Stimulated activated naive B cell treated with anti-CD40 and anti-IgM and Interleukin-4, amounts not matched to agents 10 μg/mL and 1 μg/mL and 100 μg/mL, for 72 hours (primary cell): ENCODE measurements at regions not wholly inside any gene's neighbourhood (a gene's known extent, or its start where the extent isn't known, plus 50 kb on each side); places are given as distances from the start of the nearest gene placed in this dataset.
"Not testable (repeated sequence)": the region's sequence is repeated elsewhere in the genome, so short reads cannot be mapped to it uniquely, and the experiment has no call there.

Experiments used
- ATAC-seq, 2 donors: fragments of 150-1000 bp; cut with Tn5 transposase; replicated peaks; 2 replicates each; pipeline ENCODE4 v1.10.0; 2021; ENCODE audit warnings: moderate library complexity in 1 of 2
- DNase-seq: peaks from one replicate; pipeline ENCODE4 v3.0.0; 2021
- H3K27ac Mint-ChIP-seq: one replicate; pipeline ENCODE4 v1.8.0; 2022; ENCODE audit warnings: mild to moderate bottlenecking, mixed read lengths
- H3K27me3 Mint-ChIP-seq, 2 donors: one replicate each; pipeline ENCODE4 v1.8.0; 2022; ENCODE audit warnings: mixed read lengths in 2 of 2
- H3K36me3 Mint-ChIP-seq, 2 donors: one replicate each; pipeline ENCODE4 v1.8.0; 2022; ENCODE audit warnings: mixed read lengths in 2 of 2, mild to moderate bottlenecking in 1 of 2
- H3K4me1 Mint-ChIP-seq, 2 donors: one replicate each; pipeline ENCODE4 v1.8.0; 2022; ENCODE audit warnings: mixed read lengths in 2 of 2, mild to moderate bottlenecking in 1 of 2
- H3K4me3 Mint-ChIP-seq, 2 donors: one replicate each; pipeline ENCODE4 v1.8.0; 2022; ENCODE audit warnings: mild to moderate bottlenecking in 2 of 2, mixed read lengths in 2 of 2, moderate library complexity in 1 of 2
- H3K9me3 Mint-ChIP-seq, 2 donors: one replicate each; pipeline ENCODE4 v1.8.0; 2022; ENCODE audit warnings: mixed read lengths in 2 of 2, mild to moderate bottlenecking in 1 of 2

GRCh38 chr14:37785298-37785697, 189.9 kb downstream of the TTC6 start:
- not testable (repeated sequence) for DNase-seq, H3K9me3 Mint-ChIP-seq, H3K27ac Mint-ChIP-seq, ATAC-seq, H3K4me1 Mint-ChIP-seq, H3K4me3 Mint-ChIP-seq, H3K27me3 Mint-ChIP-seq, H3K36me3 Mint-ChIP-seq

GRCh38 chr14:37786114-37786625, 190.7 kb downstream of the TTC6 start:
- not testable (repeated sequence) for H3K27me3 Mint-ChIP-seq, DNase-seq, H3K27ac Mint-ChIP-seq, ATAC-seq, H3K4me1 Mint-ChIP-seq, H3K36me3 Mint-ChIP-seq, H3K9me3 Mint-ChIP-seq, H3K4me3 Mint-ChIP-seq

GRCh38 chr14:37787879-37788494, 192.6 kb downstream of the TTC6 start:
- Mint-ChIP-seq H3K27me3 (no peaks in the 10 kb centered on the region), H3K36me3 (no peaks in the 10 kb centered on the region), H3K9me3 (peaks cover 0 to 4% of the 10 kb centered on the region in 2 donors), H3K4me1 (no peaks in the 10 kb centered on the region), H3K27ac (no peak overlapping the region), H3K4me3 (no peak overlapping the region)
- DNase-seq, result no peak
- ATAC-seq, result no peak

- ATAC-seq (no peak), DNase-seq (no peak)
- Mint-ChIP-seq H3K27ac (no peak overlapping the region), H3K27me3 (no peaks in the 10 kb centered on the region), H3K36me3 (no peaks in the 10 kb centered on the region), H3K4me3 (no peak overlapping the region), H3K9me3 (no peaks in the 10 kb centered on the region), H3K4me1 (no peaks in the 10 kb centered on the region)
Measured at GRCh38 chr14:37791384-37792036, 196.1 kb downstream of the TTC6 start.

GRCh38 chr14:37792124-37792523, 196.7 kb downstream of the TTC6 start:
- Mint-ChIP-seq H3K27me3 (no peaks in the 10 kb centered on the region), H3K9me3 (no peaks in the 10 kb centered on the region), H3K4me3 (no peak overlapping the region), H3K4me1 (no peaks in the 10 kb centered on the region), H3K36me3 (no peaks in the 10 kb centered on the region), H3K27ac (no peak overlapping the region)
- no peak for DNase-seq
- no peak for ATAC-seq

- H3K36me3 Mint-ChIP-seq, result peaks cover 0 to 1% of the 10 kb centered on the region in 2 donors
- H3K27me3 Mint-ChIP-seq, result no peaks in the 10 kb centered on the region
- no peak for ATAC-seq
- H3K9me3 Mint-ChIP-seq, result no peaks in the 10 kb centered on the region
- no peak overlapping the region for H3K4me3 Mint-ChIP-seq
- H3K27ac Mint-ChIP-seq, result no peak overlapping the region
- no peaks in the 10 kb centered on the region for H3K4me1 Mint-ChIP-seq
- DNase-seq, result no peak
Measured at GRCh38 chr14:37796703-37797416, 201.4 kb downstream of the TTC6 start.

DNA sequence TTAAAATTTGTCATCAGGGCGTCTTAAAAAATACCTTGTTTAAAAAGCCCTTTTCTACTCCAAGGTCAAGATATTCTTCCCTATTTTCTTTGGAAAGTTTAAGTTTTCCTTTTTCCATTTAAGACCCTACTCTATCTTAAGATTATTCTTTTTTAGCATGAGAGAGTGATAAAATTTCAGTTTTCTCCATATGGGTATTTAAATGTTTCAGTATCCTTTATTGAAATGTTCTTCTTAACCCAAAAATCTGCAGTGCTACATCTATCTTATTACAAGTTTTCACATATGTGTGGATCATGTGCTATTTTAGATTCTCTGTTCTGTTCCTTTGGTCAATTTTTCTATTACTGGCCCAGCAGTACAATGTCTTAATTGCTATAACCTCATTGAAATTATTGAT, 202.2 kb downstream of the TTC6 start:
- no peak for DNase-seq
- Mint-ChIP-seq H3K4me3 (no peak overlapping the region), H3K36me3 (peaks cover 0 to 1% of the 10 kb centered on the region in 2 donors), H3K27me3 (no peaks in the 10 kb centered on the region), H3K9me3 (no peaks in the 10 kb centered on the region), H3K4me1 (no peaks in the 10 kb centered on the region), H3K27ac (no peak overlapping the region)
- ATAC-seq, result no peak

DNA sequence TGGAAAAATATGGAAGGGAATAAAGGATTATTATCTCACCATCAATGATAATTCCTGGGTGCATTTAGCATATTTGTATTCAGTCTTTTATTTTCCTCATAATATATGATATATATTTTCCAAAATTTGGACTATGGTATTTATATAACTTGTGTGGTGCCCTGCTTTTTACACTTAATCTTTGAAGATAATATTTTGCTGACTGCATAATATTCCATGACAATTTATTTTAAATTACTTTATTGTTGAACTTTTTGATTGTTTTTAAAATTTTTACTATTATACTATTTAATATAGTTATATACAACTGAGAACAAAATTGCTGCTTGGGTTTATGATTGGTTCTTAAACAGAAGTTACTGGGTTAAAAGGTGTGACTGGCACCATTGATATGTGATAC, 212.3 kb downstream of the TTC6 start:
- no peaks in the 10 kb centered on the region for H3K27me3 Mint-ChIP-seq
- no peaks in the 10 kb centered on the region for H3K4me1 Mint-ChIP-seq
- ATAC-seq (no peak), DNase-seq (no peak)
- no peak overlapping the region for H3K27ac Mint-ChIP-seq
- H3K36me3 Mint-ChIP-seq, result no peaks in the 10 kb centered on the region
- H3K9me3 Mint-ChIP-seq, result peaks cover 0 to 2% of the 10 kb centered on the region in 2 donors
- H3K4me3 Mint-ChIP-seq, result no peak overlapping the region

GRCh38 chr14:37810094-37810801, 214.8 kb downstream of the TTC6 start:
- Mint-ChIP-seq H3K4me3 (no peak overlapping the region), H3K9me3 (no peaks in the 10 kb centered on the region), H3K36me3 (no peaks in the 10 kb centered on the region), H3K27me3 (no peaks in the 10 kb centered on the region), H3K27ac (no peak overlapping the region), H3K4me1 (no peaks in the 10 kb centered on the region)
- ATAC-seq, result no peak
- no peak for DNase-seq

DNA sequence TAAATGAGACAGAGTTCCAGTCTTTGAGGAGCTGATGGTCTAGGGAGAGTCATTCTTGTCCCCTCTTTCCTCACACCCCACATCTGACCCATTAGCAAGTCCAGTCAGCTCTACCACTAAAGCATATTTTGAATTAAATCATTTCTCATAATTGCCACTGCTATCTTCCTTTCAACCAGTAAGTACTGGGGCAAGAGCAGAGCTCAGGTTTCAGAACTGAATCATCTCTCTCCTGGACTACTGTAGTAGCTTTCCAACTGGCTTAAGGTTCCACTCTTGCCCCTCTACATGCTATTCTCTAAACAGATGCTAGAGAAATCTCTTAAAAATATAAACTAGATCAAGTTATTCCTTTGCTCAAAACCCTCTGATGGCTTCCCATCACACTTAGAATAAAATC, 218.3 kb downstream of the TTC6 start:
- H3K9me3 Mint-ChIP-seq, result peaks cover 0 to 1% of the 10 kb centered on the region in 2 donors
- ATAC-seq (no peak), DNase-seq (no peak)
- no peaks in the 10 kb centered on the region for H3K36me3 Mint-ChIP-seq
- no peak overlapping the region for H3K27ac Mint-ChIP-seq
- no peaks in the 10 kb centered on the region for H3K4me1 Mint-ChIP-seq
- no peaks in the 10 kb centered on the region for H3K27me3 Mint-ChIP-seq
- H3K4me3 Mint-ChIP-seq, result no peak overlapping the region

- Mint-ChIP-seq H3K4me1 (no peaks in the 10 kb centered on the region), H3K27me3 (no peaks in the 10 kb centered on the region), H3K4me3 (no peak overlapping the region), H3K36me3 (no peaks in the 10 kb centered on the region), H3K27ac (no peak overlapping the region), H3K9me3 (peaks cover 0 to 3% of the 10 kb centered on the region in 2 donors)
- ATAC-seq (no peak), DNase-seq (no peak)
Measured at GRCh38 chr14:37816135-37816534, 220.7 kb downstream of the TTC6 start.

DNA sequence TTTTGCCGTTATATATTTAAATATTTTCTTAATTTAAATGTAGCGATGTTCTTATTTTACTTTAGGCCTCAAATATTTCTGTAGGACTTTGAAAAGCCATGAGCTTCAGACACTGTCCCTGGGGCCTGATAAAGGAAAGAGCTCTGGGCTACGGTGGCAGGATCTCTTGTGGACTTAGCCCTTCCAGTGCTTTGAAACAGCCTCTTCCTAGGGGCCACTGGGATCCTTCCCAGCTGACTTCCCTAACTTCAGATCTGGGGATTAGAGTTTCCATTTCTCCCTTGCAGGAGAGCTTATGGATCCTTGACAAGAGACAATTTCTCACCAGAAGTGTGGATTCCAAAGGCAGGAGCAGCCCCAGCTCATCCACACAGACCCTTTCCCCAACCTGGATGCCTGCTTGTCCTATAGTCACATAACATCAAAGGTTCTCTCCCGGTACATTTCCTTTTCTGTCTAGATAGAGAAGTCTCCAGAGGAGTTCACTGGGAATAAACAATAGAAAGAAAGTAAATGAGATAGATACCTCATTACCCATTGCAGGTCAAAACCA, 221.4 kb downstream of the TTC6 start:
- ATAC-seq (no peak), DNase-seq (no peak)
- H3K4me3 Mint-ChIP-seq, result no peak overlapping the region
- H3K27ac Mint-ChIP-seq, result no peak overlapping the region
- no peaks in the 10 kb centered on the region for H3K27me3 Mint-ChIP-seq
- no peaks in the 10 kb centered on the region for H3K36me3 Mint-ChIP-seq
- H3K4me1 Mint-ChIP-seq, result no peaks in the 10 kb centered on the region
- peaks cover 0 to 3% of the 10 kb centered on the region in 2 donors for H3K9me3 Mint-ChIP-seq

DNA sequence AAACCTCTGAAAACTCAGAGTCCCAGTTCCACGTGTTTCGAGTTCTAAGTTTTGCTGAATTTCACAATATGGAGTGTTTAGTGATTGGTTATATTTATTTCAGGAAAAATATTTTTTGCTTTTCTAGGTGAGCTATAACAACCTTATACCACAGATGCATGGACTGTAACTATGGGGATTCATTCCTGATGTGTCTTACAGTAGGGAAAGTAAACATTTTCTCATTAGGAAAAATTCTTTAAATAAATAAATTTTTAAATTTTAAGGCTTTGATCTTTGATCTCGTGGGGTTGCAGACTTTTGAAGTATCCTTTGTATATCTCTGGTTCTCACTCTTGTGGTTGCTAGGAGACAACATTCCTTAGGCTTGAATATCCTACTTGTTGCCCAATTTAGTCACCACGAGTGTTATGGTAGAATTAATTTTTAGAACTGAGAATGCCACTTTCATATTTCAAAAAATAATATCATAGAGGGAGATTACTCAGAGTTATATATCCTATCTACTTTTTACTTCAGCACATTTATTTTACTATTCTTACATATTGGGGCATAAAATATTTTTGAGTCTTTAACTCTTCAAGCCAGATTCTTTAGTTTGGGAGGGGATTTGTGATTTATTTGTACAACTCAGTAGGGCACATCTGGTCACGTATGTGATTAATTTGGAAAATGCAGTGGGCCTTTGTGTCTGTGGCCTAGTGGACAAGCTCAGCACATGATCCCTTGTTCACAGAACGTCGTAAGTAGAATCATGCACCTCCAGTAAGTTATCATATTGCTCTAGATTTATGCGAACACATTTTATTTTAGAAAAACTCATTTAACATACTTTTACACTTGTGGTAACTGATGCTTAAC, 224.0 kb downstream of the TTC6 start:
- DNase-seq (no peak), ATAC-seq (no peak)
- Mint-ChIP-seq H3K9me3 (peaks cover 0 to 3% of the 10 kb centered on the region in 2 donors), H3K4me1 (no peaks in the 10 kb centered on the region), H3K36me3 (no peaks in the 10 kb centered on the region), H3K4me3 (no peak overlapping the region), H3K27me3 (no peaks in the 10 kb centered on the region), H3K27ac (no peak overlapping the region)
